ENCODE measurements at regions not wholly inside any gene's neighbourhood (a gene's known extent, or its start where the extent isn't known, plus 50 kb on each side); places are given as distances from the start of the nearest gene placed in this dataset.

DNA sequence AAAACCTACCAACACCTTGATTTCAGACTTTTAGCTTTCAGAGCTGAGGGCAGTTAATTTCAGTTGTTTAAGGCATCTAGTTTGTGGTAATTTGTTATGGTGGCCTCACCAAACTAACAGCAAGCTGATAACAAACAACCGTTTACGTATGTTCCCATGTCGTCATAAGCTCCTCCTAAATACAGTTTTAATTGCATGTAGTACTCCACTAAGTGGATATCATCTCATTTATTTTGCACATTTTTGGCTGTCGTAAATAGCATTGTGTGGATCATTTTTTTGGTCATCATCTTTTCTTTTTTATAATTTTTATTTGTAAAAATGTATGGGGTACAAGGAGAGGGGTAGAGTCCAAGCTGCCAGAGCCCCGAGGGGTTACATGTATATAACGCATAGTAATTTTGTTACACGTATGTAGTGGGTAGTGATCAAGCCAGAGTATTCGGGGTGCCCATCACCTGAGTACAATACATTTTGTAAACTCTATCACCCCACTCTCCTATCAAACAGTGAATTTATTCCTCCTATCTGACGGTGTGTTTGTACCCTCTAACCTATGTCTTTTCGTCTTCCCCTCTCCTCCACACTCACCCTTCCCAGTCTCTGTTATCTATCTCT lies 89.2 kb upstream of the MYCN start:
- Histone ChIP-seq H4K20me1 (replicated peaks in 1 of 2; ENCODE audit: control insufficient read depth in 1 of 2, insufficient read depth in 2 of 2, low read length in 2 of 2) (no peaks in the 10 kb centered on the region), H2BK15ac (ENCODE audit: low read length) (no peak overlapping the region), H3K36me3 (ENCODE audit: control insufficient read depth in 2 of 4, insufficient read depth in 4 of 4, low read length in 3 of 4) (no peaks in the 10 kb centered on the region), H2BK12ac (ENCODE audit: low read depth, low read length) (no peak overlapping the region), H3K14ac (ENCODE audit: insufficient read length) (no peak overlapping the region), H3K18ac (ENCODE audit: extremely low read depth, low read length) (no peak overlapping the region), H3K4ac (replicated peaks; ENCODE audit: insufficient read length, low read depth, low read length) (no peak overlapping the region), H3K4me3 (ENCODE audit: extremely low read depth in 1 of 4, insufficient read depth in 2 of 4, low read depth in 3 of 4, low read length in 4 of 4) (no peak overlapping the region), H3K4me1 (replicated peaks in 1 of 4; ENCODE audit: control insufficient read depth in 3 of 4, insufficient read depth in 4 of 4, low read length in 3 of 4) (no peaks in the 10 kb centered on the region; a peak in 1 of 7 replicates), H3K27ac (ENCODE audit: low read depth, low read length) (no peak overlapping the region), H3K56ac (replicated peaks; ENCODE audit: insufficient read length, low read depth, low read length) (no peak overlapping the region), H3K4me2 (ENCODE audit: insufficient read depth in 1 of 2, low read depth in 2 of 2, low read length in 2 of 2) (no peak overlapping the region), H3K27me3 (replicated peaks in 1 of 4; ENCODE audit: control insufficient read depth in 3 of 4, extremely low read depth in 1 of 4, insufficient read depth in 3 of 4, low read length in 3 of 4) (no peaks in the 10 kb centered on the region), H3K79me2 (ENCODE audit: control insufficient read depth in 1 of 2, insufficient read depth in 2 of 2, low read length in 2 of 2) (no peaks in the 10 kb centered on the region), H3K9ac (replicated peaks in 1 of 4; ENCODE audit: extremely low read depth in 1 of 4, low read depth in 3 of 4, low read length in 3 of 4) (no peak overlapping the region), H2BK5ac (ENCODE audit: low read depth, low read length) (no peak overlapping the region), H2AK5ac (ENCODE audit: low read depth, low read length) (no peak overlapping the region), H2BK20ac (ENCODE audit: low read length) (no peak overlapping the region), H2BK120ac (replicated peaks; ENCODE audit: low read depth, low read length) (no peak overlapping the region), H3K23me2 (ENCODE audit: low read depth, low read length) (no peaks in the 10 kb centered on the region), H3K9me3 (ENCODE audit: insufficient read depth in 2 of 2, low read depth in 1 of 2, low read length in 1 of 2) (no peaks in the 10 kb centered on the region), H4K8ac (ENCODE audit: extremely low read depth, insufficient read depth, low read length) (no peak overlapping the region), H3K23ac (ENCODE audit: insufficient read length) (no peak overlapping the region), H4K91ac (replicated peaks; ENCODE audit: insufficient read length, low read length) (no peak overlapping the region), H2AFZ (ENCODE audit: low read length) (no peak overlapping the region), H4K5ac (ENCODE audit: insufficient read length, low read depth, low read length) (no peak overlapping the region), H3K79me1 (ENCODE audit: low read depth, low read length) (no peaks in the 10 kb centered on the region)
- WGBS, 2 experiments (ENCODE audit: extremely low coverage in 1 of 2, insufficient coverage in 1 of 2, insufficient read length in 1 of 2, insufficient replicate concordance in 2 of 2, low coverage in 1 of 2, low lambda C conversion rate in 2 of 2, missing lambda C conversion rate in 1 of 2) = 92% methylated on average over 10 of the region's 10 CpGs; no CpG with 5 or more reads in 1 of the 2 experiments
- ChIA-PET CTCF (ENCODE audit: partially characterized antibody) (interaction anchor here (0.8 to 2.9 kb wide), 2 partner anchors 9 to 11 kb away, joined by 3 to 15 read pairs; no protein-coding TSS in a partner anchor), POLR2A (ENCODE audit: partially characterized antibody) (no interaction called here)
- no peak for FAIRE-seq
- TF ChIP-seq GABPA (IDR thresholded peaks at IDR 0.05; ENCODE audit: borderline replicate concordance, insufficient read depth, low read length) = no peak
- no peak for TF ChIP-seq TAF7 (optimal IDR thresholded peaks at IDR 0.05; ENCODE audit: borderline replicate concordance, low read depth, low read length)
- no peak for TF ChIP-seq ZNF274 (IDR thresholded peaks at IDR 0.05; ENCODE audit: borderline replicate concordance, extremely low read depth, low read length)
- no peak for TF ChIP-seq SP2 (IDR thresholded peaks at IDR 0.05; ENCODE audit: low read length)
- TF ChIP-seq RNF2 (IDR thresholded peaks at IDR 0.05; ENCODE audit: borderline replicate concordance, low read depth, low read length, missing control alignments, poor library complexity, severe bottlenecking) = no peak
- TF ChIP-seq JUND (IDR thresholded peaks at IDR 0.05; ENCODE audit: low read length) = no peak
- no peak for TF ChIP-seq POLR2A (IDR thresholded peaks at IDR 0.05; ENCODE audit: control extremely low read depth in 1 of 2, low read depth in 2 of 2, low read length in 2 of 2)
- TF ChIP-seq TEAD4 (IDR thresholded peaks at IDR 0.05; ENCODE audit: low read depth, low read length) = no peak
- no peak for TF ChIP-seq HDAC2 (IDR thresholded peaks at IDR 0.05; ENCODE audit: borderline replicate concordance in 1 of 2, low read depth in 2 of 2, low read length in 2 of 2)
- no peak for DNase-seq (ENCODE audit: low read depth in 1 of 2, low spot score in 2 of 2)
